ENCODE measurements at regions not wholly inside any gene's neighbourhood (a gene's known extent, or its start where the extent isn't known, plus 50 kb on each side); places are given as distances from the start of the nearest gene placed in this dataset.
"Not testable (repeated sequence)": the region's sequence is repeated elsewhere in the genome, so short reads cannot be mapped to it uniquely, and the experiment has no call there.

- TF ChIP-seq CTCF, POLR2A (IDR thresholded peaks at IDR 0.05): not testable (repeated sequence)
Measured at GRCh38 chr5:27088822-27089221, 50.4 kb upstream of the CDH9 start.
